ENCODE measurements at regions not wholly inside any gene's neighbourhood (a gene's known extent, or its start where the extent isn't known, plus 50 kb on each side); places are given as distances from the start of the nearest gene placed in this dataset.

DNA sequence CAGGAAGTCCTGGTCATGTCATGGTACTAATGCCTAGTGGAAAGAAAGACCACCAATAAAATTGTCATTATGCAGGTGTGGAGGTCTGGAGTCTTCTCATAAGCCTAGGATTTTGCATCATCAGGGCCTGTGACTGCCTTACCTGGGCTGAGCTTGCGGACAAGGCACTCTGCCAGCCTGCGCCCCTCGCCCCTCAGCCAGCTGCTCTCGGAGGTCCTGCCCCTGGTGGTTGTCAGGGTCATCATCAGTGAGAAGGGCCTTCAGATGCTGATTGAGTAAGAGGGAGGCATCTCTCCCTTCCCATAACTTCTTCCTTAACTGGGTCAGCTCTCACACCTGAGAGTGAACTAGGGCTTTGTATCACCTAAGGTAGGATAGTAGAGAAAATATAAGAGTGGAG is 132.8 kb downstream of the DCLK3 start:
- POLR2A ChIA-PET: no interaction called here
- no peak for DNase-seq (ENCODE audit: low read depth)
- TF ChIP-seq, protein P1, sequence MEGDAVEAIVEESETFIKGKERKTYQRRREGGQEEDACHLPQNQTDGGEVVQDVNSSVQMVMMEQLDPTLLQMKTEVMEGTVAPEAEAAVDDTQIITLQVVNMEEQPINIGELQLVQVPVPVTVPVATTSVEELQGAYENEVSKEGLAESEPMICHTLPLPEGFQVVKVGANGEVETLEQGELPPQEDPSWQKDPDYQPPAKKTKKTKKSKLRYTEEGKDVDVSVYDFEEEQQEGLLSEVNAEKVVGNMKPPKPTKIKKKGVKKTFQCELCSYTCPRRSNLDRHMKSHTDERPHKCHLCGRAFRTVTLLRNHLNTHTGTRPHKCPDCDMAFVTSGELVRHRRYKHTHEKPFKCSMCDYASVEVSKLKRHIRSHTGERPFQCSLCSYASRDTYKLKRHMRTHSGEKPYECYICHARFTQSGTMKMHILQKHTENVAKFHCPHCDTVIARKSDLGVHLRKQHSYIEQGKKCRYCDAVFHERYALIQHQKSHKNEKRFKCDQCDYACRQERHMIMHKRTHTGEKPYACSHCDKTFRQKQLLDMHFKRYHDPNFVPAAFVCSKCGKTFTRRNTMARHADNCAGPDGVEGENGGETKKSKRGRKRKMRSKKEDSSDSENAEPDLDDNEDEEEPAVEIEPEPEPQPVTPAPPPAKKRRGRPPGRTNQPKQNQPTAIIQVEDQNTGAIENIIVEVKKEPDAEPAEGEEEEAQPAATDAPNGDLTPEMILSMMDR (IDR thresholded peaks at IDR 0.05; ENCODE audit: insufficient read depth, low read depth, low read length): no peak
- H3K27me3 ChIP-seq (ENCODE audit: control insufficient read depth, insufficient read depth, low read length): 0 out of 2 replicates have a peak, but pooled peaks cover 1% of the 10 kb centered on the region
- no peak overlapping the region for H3K4me3 ChIP-seq (ENCODE audit: low read depth, low read length)
- CTCF ChIA-PET: no interaction called here
- no peaks in the 10 kb centered on the region for H3K36me3 ChIP-seq (ENCODE audit: control insufficient read depth, insufficient read depth, low read length)

DNA sequence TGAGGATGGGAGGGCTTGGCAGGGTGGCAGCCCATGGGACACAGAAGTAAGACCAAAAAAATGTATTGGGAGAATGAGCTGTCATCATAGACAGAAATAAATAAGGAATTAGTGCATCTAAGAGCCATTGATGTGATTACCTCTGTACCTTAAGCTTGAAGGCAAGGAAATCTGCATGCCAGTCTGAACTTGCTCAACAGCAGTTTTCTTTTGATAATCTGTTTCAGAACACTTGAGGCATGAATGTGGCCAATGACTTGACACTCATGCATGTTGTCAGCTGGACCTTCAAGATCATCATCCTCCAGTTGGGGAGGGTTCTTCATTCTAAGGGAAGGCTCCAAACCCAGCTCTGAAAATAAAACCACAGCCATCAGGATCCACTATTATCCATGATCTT is 148.5 kb downstream of the DCLK3 start:
- ChIA-PET POLR2A (no interaction called here), CTCF (interaction anchor here (0.6 to 1.9 kb wide), 4 partner anchors 8 to 33 kb away, joined by 3 to 4 read pairs (median 4); no protein-coding TSS in a partner anchor)
- no peak for DNase-seq (ENCODE audit: low read depth)
- Histone ChIP-seq H3K36me3 (ENCODE audit: control insufficient read depth, insufficient read depth, low read length) (no peaks in the 10 kb centered on the region), H3K4me3 (ENCODE audit: low read depth, low read length) (no peak overlapping the region), H3K27me3 (ENCODE audit: control insufficient read depth, insufficient read depth, low read length) (no peaks in the 10 kb centered on the region)
- TF ChIP-seq, protein P1 (IDR thresholded peaks at IDR 0.05; ENCODE audit: insufficient read depth, low read depth, low read length): no peak

DNA sequence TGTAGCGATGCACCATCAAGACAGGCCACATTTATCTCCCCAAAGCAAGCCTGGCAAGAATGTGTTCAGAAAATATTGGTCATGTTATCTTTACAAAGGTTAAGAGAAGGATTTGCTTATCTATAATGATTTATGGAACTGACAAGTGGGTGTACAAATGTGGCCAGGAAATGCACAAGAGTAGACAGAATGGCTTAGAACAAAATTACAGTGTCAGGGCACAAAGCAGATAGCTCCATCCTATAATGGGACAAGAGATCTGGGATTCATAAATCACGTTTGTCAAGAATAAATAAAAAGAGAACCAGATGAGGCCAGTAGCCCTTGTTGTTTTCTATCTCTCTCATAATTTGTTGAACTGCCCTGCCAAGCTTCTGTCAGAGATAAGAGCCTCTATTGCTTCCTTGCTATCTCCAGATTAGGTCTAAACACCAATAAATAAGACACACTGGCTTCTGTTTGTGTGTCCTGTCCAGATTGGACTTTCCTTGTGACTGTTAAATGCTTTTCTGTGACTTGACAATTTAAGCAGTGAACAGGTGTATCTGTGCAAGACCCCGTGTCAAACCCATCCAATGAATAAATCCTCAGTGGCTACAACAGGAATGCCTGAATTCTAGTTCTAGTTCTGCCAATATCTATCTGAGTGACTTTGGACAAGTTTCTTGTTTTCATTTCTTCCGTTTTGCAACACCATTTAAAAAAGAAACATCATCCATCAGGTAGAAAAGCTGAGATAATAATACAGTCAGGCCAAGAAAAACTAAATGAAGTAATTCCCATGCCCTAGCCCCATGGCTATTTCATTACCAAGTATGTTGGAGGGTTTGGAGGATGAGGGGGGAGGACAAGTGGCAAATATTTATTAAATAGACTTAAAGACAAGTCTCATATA is 157.2 kb downstream of the DCLK3 start:
- no peak for DNase-seq (ENCODE audit: low read depth)
- H3K27me3 ChIP-seq (ENCODE audit: control insufficient read depth, insufficient read depth, low read length): no peaks in the 10 kb centered on the region
- H3K36me3 ChIP-seq (ENCODE audit: control insufficient read depth, insufficient read depth, low read length): no peaks in the 10 kb centered on the region
- CTCF ChIA-PET: interaction anchor here (0.7 to 1.2 kb wide), 2 partner anchors 9 to 48 kb away, joined by 3 to 4 read pairs; no protein-coding TSS in a partner anchor
- POLR2A ChIA-PET: no interaction called here
- TF ChIP-seq, protein P1 (IDR thresholded peaks at IDR 0.05; ENCODE audit: insufficient read depth, low read depth, low read length): no peak
- H3K4me3 ChIP-seq (ENCODE audit: low read depth, low read length): no peak overlapping the region

DNA sequence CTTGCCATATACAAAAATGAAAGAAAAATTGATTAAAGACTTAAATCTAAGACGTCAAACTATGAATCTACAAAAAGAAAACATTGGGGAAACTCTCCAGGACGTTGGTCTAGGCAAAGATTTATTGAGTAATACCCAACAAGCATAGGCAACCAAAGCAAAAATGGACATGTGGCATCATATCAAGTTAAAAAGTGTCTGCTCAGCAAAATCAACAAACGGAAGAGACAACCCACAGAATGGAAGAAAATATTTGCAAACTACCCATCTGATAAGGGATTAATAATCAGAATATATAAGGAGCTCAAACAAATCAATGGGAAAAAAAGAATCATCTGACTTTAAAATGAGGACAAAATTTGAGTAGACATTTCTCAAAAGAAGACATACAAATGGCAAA is 160.9 kb downstream of the DCLK3 start:
- ChIA-PET CTCF (interaction anchor here (0.6 to 1.1 kb wide), 2 partner anchors 27 to 333 kb away, joined by 3 to 4 read pairs; no protein-coding TSS in a partner anchor), POLR2A (no interaction called here)
- TF ChIP-seq, protein P1 (IDR thresholded peaks at IDR 0.05; ENCODE audit: insufficient read depth, low read depth, low read length): no peak
- Histone ChIP-seq H3K36me3 (ENCODE audit: control insufficient read depth, insufficient read depth, low read length) (no peaks in the 10 kb centered on the region), H3K27me3 (ENCODE audit: control insufficient read depth, insufficient read depth, low read length) (no peaks in the 10 kb centered on the region; the same call in 1 of the 2 replicates), H3K4me3 (ENCODE audit: low read depth, low read length) (no peak overlapping the region)
- no peak for DNase-seq (ENCODE audit: low read depth)

DNA sequence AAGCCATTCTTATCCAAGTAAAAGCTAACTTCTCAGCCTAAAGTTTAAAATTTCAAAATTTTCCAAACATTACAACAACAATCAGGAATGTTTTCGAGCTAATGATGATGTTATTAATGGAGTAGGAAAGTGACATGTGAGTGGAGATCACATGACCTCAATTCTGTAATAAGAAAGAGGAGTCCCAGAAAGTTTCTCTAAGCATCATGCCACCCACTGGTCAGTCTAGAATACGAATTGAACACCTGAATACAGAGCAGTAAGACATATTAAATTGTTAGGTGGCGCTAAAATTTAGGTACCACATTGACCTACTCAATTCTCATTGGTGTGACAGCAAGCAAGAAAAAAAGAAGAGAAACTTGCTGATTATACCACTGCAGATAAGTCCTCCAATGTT is 163.9 kb downstream of the DCLK3 start:
- ChIA-PET POLR2A (no interaction called here), CTCF (no interaction called here)
- H3K36me3 ChIP-seq (ENCODE audit: control insufficient read depth, insufficient read depth, low read length): no peaks in the 10 kb centered on the region

More for the DNA sequence above, 163.9 kb downstream of the DCLK3 start:
- TF ChIP-seq, protein P1 (IDR thresholded peaks at IDR 0.05; ENCODE audit: insufficient read depth, low read depth, low read length): no peak
- Histone ChIP-seq H3K27me3 (ENCODE audit: control insufficient read depth, insufficient read depth, low read length) (no peaks in the 10 kb centered on the region; the same call in 1 of the 2 replicates), H3K4me3 (ENCODE audit: low read depth, low read length) (no peak overlapping the region)
- no peak for DNase-seq (ENCODE audit: low read depth)

All from BJ (cell line).